ENCODE measurements at regions not wholly inside any gene's neighbourhood (a gene's known extent, or its start where the extent isn't known, plus 50 kb on each side); places are given as distances from the start of the nearest gene placed in this dataset.
"Not testable (repeated sequence)": the region's sequence is repeated elsewhere in the genome, so short reads cannot be mapped to it uniquely, and the experiment has no call there.

GRCh38 chr4:189510601-189511000 is 430.1 kb upstream of the FRG1 start:
- DNase-seq (ENCODE audit: low spot score) = no peak

- DNase-seq (ENCODE audit: low spot score) = no peak
Observed at GRCh38 chr4:189511581-189511980, 429.1 kb upstream of the FRG1 start.

DNA sequence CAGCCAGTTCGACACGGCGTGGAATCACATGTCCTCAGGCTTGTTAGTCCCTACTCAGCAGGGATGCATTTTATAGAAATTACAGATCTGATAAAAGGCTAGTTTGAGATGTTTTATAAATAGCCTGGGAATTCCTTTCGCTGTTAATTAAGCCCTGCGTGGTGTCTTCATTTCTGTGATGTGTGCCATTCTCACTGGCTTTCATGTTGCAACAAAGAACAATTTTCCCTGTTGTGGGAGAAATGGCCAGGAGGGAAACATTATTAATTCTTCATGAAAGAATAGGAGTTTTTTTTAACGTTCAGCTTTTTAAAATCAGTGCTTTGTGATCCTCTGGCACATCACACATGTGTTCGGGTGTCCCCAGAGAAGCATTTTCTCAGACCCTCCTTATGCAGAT is 427.3 kb upstream of the FRG1 start:
- DNase-seq (ENCODE audit: low spot score) = no peak

- DNase-seq (ENCODE audit: low spot score) = no peak
Observed at GRCh38 chr4:189514209-189514608, 426.5 kb upstream of the FRG1 start.

DNA sequence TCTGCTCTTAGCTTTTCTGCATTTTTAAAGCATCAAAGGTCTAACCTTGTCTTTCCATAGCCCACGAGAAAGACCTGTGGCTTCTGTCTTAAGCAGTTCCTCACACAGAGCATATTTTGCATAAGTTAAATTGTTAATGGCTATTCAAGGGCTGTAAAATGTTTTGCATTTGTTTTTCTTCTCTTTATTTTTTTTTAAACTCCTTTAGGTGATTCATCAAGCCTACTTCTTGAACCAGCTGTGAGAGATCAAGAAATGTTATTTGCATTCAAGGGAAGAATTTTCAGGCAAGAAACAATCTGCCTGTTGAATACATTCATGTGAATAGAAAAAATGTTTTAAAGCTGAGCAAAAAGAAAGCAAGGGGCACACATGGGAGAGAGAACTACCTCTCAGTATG is 423.8 kb upstream of the FRG1 start:
- DNase-seq (ENCODE audit: low spot score) = no peak

GRCh38 chr4:189519186-189519585 is 421.5 kb upstream of the FRG1 start:
- DNase-seq (ENCODE audit: low spot score) = no peak

- no peak for DNase-seq (ENCODE audit: low spot score)
Observed at GRCh38 chr4:189525304-189525703, 415.4 kb upstream of the FRG1 start.

- DNase-seq (ENCODE audit: low spot score) = no peak
Observed at GRCh38 chr4:189530848-189531247, 409.8 kb upstream of the FRG1 start.

GRCh38 chr4:189533603-189534002 is 407.1 kb upstream of the FRG1 start:
- DNase-seq (ENCODE audit: low spot score) = no peak

- DNase-seq (ENCODE audit: low spot score) = no peak
Observed at GRCh38 chr4:189547559-189547958, 393.1 kb upstream of the FRG1 start.

DNA sequence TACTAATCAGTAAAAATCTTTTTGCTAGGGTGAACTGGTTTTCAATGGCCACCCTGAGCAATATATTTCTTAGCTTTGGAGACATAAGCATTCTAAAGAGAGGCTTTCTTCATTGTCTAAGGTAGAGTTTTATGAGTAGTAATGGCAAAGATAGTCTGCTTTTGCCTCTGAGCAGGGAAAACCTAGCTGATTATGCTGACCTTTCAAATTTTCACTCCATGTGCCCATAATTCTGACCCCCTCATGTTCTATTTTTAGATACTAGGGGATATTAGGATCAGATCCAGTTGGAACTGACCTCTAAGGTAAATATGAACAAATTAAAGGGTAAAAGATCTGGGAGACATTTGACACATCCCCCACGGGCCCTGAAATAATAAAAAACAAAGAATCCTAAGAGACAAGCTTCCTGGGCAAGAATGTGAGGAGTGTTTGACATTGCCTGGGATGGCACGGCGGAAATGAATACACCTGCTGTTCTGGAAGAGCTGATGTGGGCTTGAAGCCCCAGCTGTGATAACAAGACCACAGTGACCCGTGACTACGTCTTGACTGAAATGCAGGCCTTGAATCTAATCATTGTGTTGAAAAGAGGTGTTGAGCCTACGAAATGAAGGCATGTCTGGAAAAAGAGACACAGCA is 392.1 kb upstream of the FRG1 start:
- DNase-seq (ENCODE audit: low spot score) = no peak

DNA sequence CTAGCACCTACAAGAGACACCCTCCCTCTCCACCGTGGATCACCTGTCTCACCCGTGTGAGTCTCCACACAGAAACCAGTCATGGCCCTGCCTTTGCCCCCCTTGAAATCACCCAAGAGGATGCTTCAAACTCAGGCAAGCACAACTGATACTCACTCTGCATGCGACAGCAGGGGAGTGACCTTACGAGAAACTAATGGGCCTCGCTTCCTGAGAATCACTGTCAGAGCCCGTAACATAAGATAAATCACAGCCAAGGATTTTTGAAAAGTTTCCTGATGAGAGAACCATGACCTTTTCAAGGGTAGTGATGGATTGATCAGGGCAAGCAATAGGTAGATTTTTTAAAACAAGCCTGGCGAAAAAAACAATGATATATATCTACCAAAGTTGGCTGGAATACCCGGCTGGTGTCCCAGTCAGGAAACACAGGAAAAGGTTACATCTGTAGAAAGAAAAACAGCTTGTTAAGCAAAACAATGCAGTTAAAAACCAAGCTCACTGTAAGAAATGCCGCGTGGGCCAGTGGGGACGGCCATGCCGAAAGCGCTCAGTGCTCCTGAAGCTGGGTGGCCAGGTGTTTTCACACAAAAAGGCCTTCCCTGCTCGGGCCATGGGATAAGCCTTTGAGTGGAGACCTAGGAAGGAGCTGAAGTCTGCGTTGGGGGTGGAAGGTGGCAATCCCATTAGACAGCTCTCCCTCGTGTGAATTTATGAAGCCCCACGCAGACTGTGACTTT is 388.6 kb upstream of the FRG1 start:
- not testable (repeated sequence) for DNase-seq (ENCODE audit: low spot score)

DNA sequence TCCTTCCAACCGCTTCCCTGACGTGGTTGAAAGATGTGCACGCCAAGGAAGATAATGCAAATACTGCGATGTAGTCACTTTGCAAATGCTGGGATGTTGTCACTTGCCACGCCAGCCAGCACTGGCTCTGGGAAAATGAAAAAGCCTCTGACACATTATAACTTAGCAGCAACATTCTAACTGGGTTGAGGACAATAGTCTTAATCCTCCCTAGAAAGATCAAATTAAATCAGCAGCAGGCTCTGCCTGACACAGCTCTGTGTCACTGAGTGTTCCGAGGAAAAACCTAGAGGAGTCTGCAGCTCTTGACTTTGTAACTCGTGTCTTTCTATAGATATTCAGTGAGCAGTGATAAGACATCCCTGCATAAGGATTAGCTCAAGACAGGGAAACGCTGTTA is 380.1 kb upstream of the FRG1 start:
- DNase-seq (ENCODE audit: low spot score) = not testable (repeated sequence)

- not testable (repeated sequence) for DNase-seq (ENCODE audit: low spot score)
Observed at GRCh38 chr4:189563751-189564150, 376.9 kb upstream of the FRG1 start.

DNA sequence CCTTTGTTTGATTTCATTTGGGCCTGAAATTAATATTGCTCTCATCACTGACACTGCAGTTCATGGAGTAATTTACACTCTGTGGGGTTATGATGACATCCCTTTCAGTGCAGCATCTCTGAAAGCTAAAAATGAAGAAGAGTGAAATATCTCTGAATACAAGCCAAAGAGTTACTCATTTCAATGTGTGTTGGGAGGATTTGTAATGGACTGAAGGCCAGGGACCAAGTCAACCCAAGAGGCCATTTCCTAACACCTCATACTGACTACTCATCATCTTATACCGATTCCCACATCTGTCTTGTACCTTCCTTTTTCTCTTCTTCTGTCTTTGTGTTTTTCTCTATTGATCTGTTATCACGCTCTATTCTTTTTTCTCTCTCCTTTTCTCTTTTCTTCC is 374.4 kb upstream of the FRG1 start:
- not testable (repeated sequence) for DNase-seq (ENCODE audit: low spot score)

- not testable (repeated sequence) for DNase-seq (ENCODE audit: low spot score)
Observed at GRCh38 chr4:189566900-189567299, 373.8 kb upstream of the FRG1 start.

GRCh38 chr4:189579645-189580044 is 361.0 kb upstream of the FRG1 start:
- DNase-seq (ENCODE audit: low spot score) = not testable (repeated sequence)

DNA sequence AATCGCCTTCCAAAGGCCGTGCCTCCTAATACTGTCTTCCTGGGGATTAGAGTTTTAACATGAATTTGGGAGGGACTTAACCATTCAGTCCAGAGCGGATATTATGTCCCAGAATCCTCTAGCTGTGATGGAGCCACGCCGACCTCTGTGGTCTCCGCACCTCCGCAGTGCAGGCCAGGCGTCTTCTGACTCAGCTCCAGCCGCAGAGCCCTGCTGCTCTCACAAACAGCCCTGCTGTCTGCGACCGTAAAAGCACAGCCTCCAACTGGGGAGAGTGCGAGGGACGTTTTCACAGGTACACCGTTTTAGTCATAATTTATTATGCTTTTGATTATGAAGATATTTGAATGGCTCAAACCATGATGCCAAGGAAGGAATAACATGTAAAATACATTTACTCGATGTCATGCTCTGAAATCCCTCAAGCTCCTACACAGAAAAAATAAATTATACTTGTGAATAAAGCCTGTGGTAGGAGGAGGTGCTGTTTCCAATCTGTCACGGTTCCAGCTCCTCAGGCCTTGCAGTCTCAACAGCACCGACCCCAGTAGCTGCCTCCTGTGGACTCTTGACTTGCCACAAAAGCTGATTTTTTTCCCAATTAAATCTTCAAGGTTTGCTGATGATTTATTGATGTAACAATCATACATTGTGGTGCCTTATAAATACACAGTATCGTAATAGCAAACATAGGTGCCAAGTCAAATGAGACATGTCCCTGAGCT is 353.6 kb upstream of the FRG1 start:
- DNase-seq (ENCODE audit: low spot score) = not testable (repeated sequence)

DNA sequence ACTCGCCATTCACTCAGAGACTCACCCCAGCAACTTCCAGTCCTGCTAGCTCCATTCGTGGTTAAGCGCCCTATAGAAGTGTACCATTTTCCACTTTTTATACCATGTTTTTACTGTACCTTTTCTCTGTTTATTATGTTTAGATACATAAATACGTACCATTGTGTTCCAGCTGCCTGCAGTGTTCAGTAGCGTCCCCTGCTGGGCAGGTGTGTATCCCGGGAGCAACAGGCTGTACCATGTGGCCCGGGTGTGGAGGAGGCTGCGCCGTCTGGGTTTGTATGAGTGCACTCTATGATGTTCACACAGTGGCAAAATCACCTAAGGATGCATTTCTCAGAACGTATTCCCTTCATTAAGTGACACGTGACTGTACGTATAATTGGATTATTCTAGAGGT is 351.5 kb upstream of the FRG1 start:
- DNase-seq (ENCODE audit: low spot score) = not testable (repeated sequence)

GRCh38 chr4:189592890-189593289 is 347.8 kb upstream of the FRG1 start:
- no peak for DNase-seq (ENCODE audit: low spot score)

- DNase-seq (ENCODE audit: low spot score) = no peak
Observed at GRCh38 chr4:189597341-189597740, 343.3 kb upstream of the FRG1 start.

GRCh38 chr4:189600264-189600663 is 340.4 kb upstream of the FRG1 start:
- no peak for DNase-seq (ENCODE audit: low spot score)

All from Ammon's horn (tissue), 1 donor.